ENCODE measurements at regions not wholly inside any gene's neighbourhood (a gene's known extent, or its start where the extent isn't known, plus 50 kb on each side); places are given as distances from the start of the nearest gene placed in this dataset.

DNA sequence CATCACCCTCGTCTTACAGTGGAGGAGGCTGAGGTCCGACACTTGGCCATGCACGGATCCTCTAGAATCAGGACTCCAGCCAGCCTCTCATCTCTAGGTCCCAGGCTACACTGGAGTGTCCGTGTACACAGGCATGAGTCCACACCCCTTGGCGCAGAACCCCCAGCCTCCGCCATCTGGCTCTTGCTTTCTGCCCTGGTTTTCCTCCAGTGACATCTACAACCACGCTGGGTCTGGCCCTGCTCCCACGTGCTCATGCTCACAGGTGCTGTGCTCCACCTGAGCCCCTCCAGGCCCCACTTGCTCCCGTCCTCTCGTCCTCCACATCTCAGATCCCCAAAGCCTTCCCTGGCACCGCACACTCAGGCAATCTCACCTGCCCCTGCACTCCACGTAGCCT, 260.8 kb downstream of the ENGASE start:
- H2AFZ ChIP-seq (ENCODE audit: low read length): no peak overlapping the region
- CTCF ChIA-PET: no interaction called here
- peaks cover 94% of the 10 kb centered on the region for H3K27me3 ChIP-seq (ENCODE audit: low read length)
- no peaks in the 10 kb centered on the region for H3K9me3 ChIP-seq (ENCODE audit: low read length)
- H3K9me2 ChIP-seq (replicated peaks; ENCODE audit: low read length): no peaks in the 10 kb centered on the region
- H3K36me3 ChIP-seq (ENCODE audit: low read depth, low read length): no peaks in the 10 kb centered on the region
- H3K4me2 ChIP-seq (ENCODE audit: low read length): no peak overlapping the region
- H3K4me3 ChIP-seq (ENCODE audit: low read length): no peak overlapping the region
- ATAC-seq (no peak), DNase-seq (no peak)
- H4K20me1 ChIP-seq (ENCODE audit: low read length): no peaks in the 10 kb centered on the region
- POLR2A ChIA-PET (ENCODE audit: unreplicated experiment): no interaction called here
- BruUV-seq (replicated peaks): no TSS peak
- no peaks in the 10 kb centered on the region for H3K4me1 ChIP-seq (ENCODE audit: insufficient read depth, low read length)
- TF ChIP-seq CTCF (conservative IDR thresholded peaks at IDR 0.05; ENCODE audit: low read depth, low read length) (no peak), EZH2 (IDR thresholded peaks at IDR 0.05; ENCODE audit: low read length, unreplicated experiment) (no peak)
- no peaks in the 10 kb centered on the region for H3F3A ChIP-seq (ENCODE audit: low read length, unreplicated experiment)
- no peaks in the 10 kb centered on the region for H3K79me2 ChIP-seq (ENCODE audit: low read length)
- no peak overlapping the region for H3K9ac ChIP-seq (ENCODE audit: low read length)
- H3K27ac ChIP-seq (ENCODE audit: low read length): no peak overlapping the region
- intact Hi-C loops (cut with micrococcal nuclease): no loop called here

- Histone ChIP-seq H4K20me1 (ENCODE audit: low read length) (no peaks in the 10 kb centered on the region), H3K9ac (ENCODE audit: low read length) (no peak overlapping the region), H3K9me3 (ENCODE audit: low read length) (no peaks in the 10 kb centered on the region), H3K4me3 (ENCODE audit: low read length) (no peak overlapping the region), H3K36me3 (ENCODE audit: low read depth, low read length) (no peaks in the 10 kb centered on the region), H3K4me1 (ENCODE audit: insufficient read depth, low read length) (no peaks in the 10 kb centered on the region), H3K27ac (ENCODE audit: low read length) (no peak overlapping the region), H3K27me3 (ENCODE audit: low read length) (peaks cover 90% of the 10 kb centered on the region), H3F3A (ENCODE audit: low read length, unreplicated experiment) (no peaks in the 10 kb centered on the region), H3K9me2 (replicated peaks; ENCODE audit: low read length) (no peaks in the 10 kb centered on the region), H3K4me2 (ENCODE audit: low read length) (no peak overlapping the region), H3K79me2 (ENCODE audit: low read length) (no peaks in the 10 kb centered on the region), H2AFZ (ENCODE audit: low read length) (no peak overlapping the region)
- POLR2A ChIA-PET (ENCODE audit: unreplicated experiment): no interaction called here
- no peak for TF ChIP-seq EZH2phosphoT487 (IDR thresholded peaks at IDR 0.05; ENCODE audit: borderline replicate concordance, low read length)
- no peak for TF ChIP-seq EZH2 (IDR thresholded peaks at IDR 0.05; ENCODE audit: low read length, unreplicated experiment)
- no peak for TF ChIP-seq CTCF (conservative IDR thresholded peaks at IDR 0.05; ENCODE audit: low read depth, low read length)
- DNase-seq (no peak), ATAC-seq (no peak)
- CTCF ChIA-PET: no interaction called here
- intact Hi-C loops (cut with micrococcal nuclease): no loop called here
- no TSS peak for BruUV-seq (replicated peaks)
These were observed 257.5 kb downstream of the ENGASE start for GRCh38 chr17:79332011-79332554.

DNA sequence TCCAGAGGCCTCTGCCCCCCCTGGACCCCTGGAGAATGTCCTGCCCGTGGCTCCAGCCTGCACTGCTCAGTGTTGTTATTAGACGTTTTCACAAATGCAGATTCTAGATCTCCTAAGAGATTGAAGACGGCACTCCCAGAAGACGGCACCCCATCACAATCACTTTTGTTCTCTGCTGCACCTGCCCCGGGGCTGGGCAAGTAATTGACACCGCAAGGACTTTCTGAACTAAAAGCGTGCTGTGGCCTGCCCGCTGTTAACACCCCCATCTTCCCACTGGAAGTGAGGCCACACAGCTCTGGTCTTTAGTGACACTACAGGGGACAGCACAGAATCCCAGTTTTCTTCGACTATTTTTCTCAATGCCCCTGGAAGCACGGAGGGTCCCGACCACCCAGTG, 256.9 kb downstream of the ENGASE start:
- DNase-seq (no peak), ATAC-seq (no peak)
- intact Hi-C loops (cut with micrococcal nuclease): no loop called here
- Histone ChIP-seq H2AFZ (ENCODE audit: low read length) (no peak overlapping the region), H3K9me3 (ENCODE audit: low read length) (no peaks in the 10 kb centered on the region), H3K9ac (ENCODE audit: low read length) (no peak overlapping the region), H3K4me1 (ENCODE audit: insufficient read depth, low read length) (no peaks in the 10 kb centered on the region), H3K9me2 (replicated peaks; ENCODE audit: low read length) (no peaks in the 10 kb centered on the region), H4K20me1 (ENCODE audit: low read length) (no peaks in the 10 kb centered on the region), H3K79me2 (ENCODE audit: low read length) (no peaks in the 10 kb centered on the region), H3K4me2 (ENCODE audit: low read length) (no peak overlapping the region), H3K4me3 (ENCODE audit: low read length) (no peak overlapping the region), H3K36me3 (ENCODE audit: low read depth, low read length) (no peaks in the 10 kb centered on the region), H3F3A (ENCODE audit: low read length, unreplicated experiment) (no peaks in the 10 kb centered on the region), H3K27ac (ENCODE audit: low read length) (no peak overlapping the region), H3K27me3 (ENCODE audit: low read length) (peaks cover 89% of the 10 kb centered on the region)
- TF ChIP-seq CTCF (conservative IDR thresholded peaks at IDR 0.05; ENCODE audit: low read depth, low read length) (no peak), EZH2 (IDR thresholded peaks at IDR 0.05; ENCODE audit: low read length, unreplicated experiment) (no peak), EZH2phosphoT487 (IDR thresholded peaks at IDR 0.05; ENCODE audit: borderline replicate concordance, low read length) (no peak)
- BruUV-seq (replicated peaks): no TSS peak
- CTCF ChIA-PET: no interaction called here
- POLR2A ChIA-PET (ENCODE audit: unreplicated experiment): no interaction called here
